Peyer's patch (tissue), 4 donors: ENCODE measurements at regions not wholly inside any gene's neighbourhood (a gene's known extent, or its start where the extent isn't known, plus 50 kb on each side); places are given as distances from the start of the nearest gene placed in this dataset.

Experiments used
- DNase-seq, 3 donors: peaks; one replicate each; pipeline ENCODE4 v3.0.0-alpha.2; 2017 to 2019
- H3K27ac ChIP-seq, 4 donors: fragments of 200-600 bp; sonication (generic); one replicate each; pipeline ENCODE4 v1.5.1; 2016 to 2019
- H3K27me3 ChIP-seq, 2 donors: fragments of 200-600 bp; sonication (generic); one replicate each; pipeline ENCODE4 v1.5.1; 2019
- H3K36me3 ChIP-seq, 3 donors: fragments of 200-600 bp; sonication (generic); one replicate each; pipeline ENCODE4 v1.5.1; 2016 to 2019
- H3K4me1 ChIP-seq, 4 donors: fragments of 200-600 bp; sonication (generic); one replicate each; pipeline ENCODE4 v1.5.1; 2016 to 2019
- H3K4me3 ChIP-seq, 4 donors: fragments of 200-600 bp; sonication (generic); 1 replicate in 3 of 4; 2 replicates in 1 of 4; pipeline ENCODE4 v1.5.1; 2016 to 2019; ENCODE audit warnings: mild to moderate bottlenecking in 1 of 4
- H3K9me3 ChIP-seq, 4 donors: fragments of 200-600 bp; sonication (generic); one replicate each; pipeline ENCODE4 v1.5.1; 2016 to 2019; ENCODE audit warnings: mild to moderate bottlenecking in 1 of 4
- POLR2A ChIP-seq, 2 donors: fragments of 450-650 bp; IDR thresholded peaks; one replicate each; pipeline ENCODE4 v1.5.1; 2017; ENCODE audit warnings: antibody characterized with exemption in 2 of 2, mild to moderate bottlenecking in 2 of 2, moderate library complexity in 2 of 2
- TF ChIP-seq, protein P1 (sequence below), 6 experiments: fragments of 450-650 bp in 4 of 6; fragments of 200-600 bp in 2 of 6; sonication (generic) in 1 of 6; IDR thresholded peaks; one replicate each; pipeline ENCODE4 v1.5.1; 2017 to 2019; ENCODE audit warnings: antibody characterized with exemption in 6 of 6, mild to moderate bottlenecking in 3 of 6, moderate library complexity in 1 of 6

DNA sequence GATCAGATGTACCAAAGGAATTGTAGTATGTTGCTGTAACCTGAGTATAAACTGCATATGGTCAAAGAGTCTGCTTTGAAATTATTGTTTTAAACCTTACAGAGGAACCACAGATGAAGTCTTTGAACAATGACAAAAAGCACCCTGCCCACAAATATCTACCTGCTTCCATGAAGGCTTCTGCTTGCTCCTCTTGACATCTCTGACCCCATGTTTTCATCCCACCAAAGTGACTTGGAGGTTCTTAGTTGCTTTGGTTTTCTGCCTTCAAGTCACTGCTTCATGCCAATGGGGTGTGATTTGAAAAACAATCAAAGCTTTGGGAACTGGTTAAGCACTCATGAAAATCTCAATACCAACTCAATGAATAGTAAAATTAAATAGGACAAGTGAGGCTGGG is 194.6 kb upstream of the ACTBL2 start:
- H3K27ac ChIP-seq, result no peak overlapping the region
- no peak overlapping the region for H3K4me3 ChIP-seq

DNA sequence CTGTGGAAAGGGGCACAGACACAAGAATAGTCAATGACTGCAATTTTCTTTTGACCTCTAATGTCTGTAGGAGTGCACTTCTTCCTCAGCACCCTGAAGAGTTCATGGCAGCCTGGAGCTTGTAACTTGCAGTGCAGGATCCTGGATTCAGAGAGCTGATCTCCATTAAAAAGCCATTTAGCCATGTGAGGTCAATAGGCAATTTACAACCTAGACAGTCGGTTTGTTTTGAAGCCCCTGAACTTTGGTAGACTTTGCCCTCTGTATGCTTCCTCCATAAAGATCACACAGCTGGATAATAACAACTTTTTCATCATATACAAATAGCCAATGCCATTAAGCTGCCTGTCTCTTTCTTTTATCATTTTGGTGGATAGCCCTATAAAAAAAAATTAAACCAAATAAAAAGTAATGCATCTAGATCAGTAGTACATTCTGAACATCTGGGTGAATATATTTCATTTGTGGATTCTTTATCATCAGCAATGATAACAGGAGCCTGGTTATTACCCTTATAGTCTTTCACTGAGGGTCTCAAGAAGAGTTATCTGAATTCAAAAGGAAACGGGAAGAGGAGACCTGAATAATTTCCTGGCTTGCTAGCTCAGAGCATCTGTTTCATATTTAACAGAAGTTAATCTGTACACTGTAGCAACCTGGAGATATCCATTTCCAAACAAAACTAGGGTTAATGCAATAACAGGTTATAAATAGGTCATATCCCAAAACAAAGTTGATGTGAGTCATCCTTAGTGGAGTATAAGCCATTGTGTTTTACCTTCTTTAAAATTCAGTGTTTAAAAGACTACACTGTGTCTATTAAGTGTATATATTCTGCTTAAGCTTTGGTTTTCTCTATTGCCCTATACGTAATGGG is 193.8 kb upstream of the ACTBL2 start:
- no peak for TF ChIP-seq POLR2A (IDR thresholded peaks at IDR 0.05)
- TF ChIP-seq, protein P1, sequence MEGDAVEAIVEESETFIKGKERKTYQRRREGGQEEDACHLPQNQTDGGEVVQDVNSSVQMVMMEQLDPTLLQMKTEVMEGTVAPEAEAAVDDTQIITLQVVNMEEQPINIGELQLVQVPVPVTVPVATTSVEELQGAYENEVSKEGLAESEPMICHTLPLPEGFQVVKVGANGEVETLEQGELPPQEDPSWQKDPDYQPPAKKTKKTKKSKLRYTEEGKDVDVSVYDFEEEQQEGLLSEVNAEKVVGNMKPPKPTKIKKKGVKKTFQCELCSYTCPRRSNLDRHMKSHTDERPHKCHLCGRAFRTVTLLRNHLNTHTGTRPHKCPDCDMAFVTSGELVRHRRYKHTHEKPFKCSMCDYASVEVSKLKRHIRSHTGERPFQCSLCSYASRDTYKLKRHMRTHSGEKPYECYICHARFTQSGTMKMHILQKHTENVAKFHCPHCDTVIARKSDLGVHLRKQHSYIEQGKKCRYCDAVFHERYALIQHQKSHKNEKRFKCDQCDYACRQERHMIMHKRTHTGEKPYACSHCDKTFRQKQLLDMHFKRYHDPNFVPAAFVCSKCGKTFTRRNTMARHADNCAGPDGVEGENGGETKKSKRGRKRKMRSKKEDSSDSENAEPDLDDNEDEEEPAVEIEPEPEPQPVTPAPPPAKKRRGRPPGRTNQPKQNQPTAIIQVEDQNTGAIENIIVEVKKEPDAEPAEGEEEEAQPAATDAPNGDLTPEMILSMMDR (IDR thresholded peaks at IDR 0.05), result no peak
- H3K27me3 ChIP-seq, result no peaks in the 10 kb centered on the region
- no peaks in the 10 kb centered on the region for H3K36me3 ChIP-seq
- H3K4me3 ChIP-seq, result no peak overlapping the region
- no peak for DNase-seq
- no peak overlapping the region for H3K27ac ChIP-seq
- no peaks in the 10 kb centered on the region for H3K9me3 ChIP-seq
- no peaks in the 10 kb centered on the region for H3K4me1 ChIP-seq

More for the DNA sequence above, 194.6 kb upstream of the ACTBL2 start:
- Histone ChIP-seq H3K4me1 (no peaks in the 10 kb centered on the region), H3K9me3 (no peaks in the 10 kb centered on the region), H3K27me3 (no peaks in the 10 kb centered on the region), H3K36me3 (no peaks in the 10 kb centered on the region)
- no peak for DNase-seq
- TF ChIP-seq, protein P1 (IDR thresholded peaks at IDR 0.05), result no peak
- TF ChIP-seq POLR2A (IDR thresholded peaks at IDR 0.05), result no peak

GRCh38 chr5:57675236-57675635 is 192.6 kb upstream of the ACTBL2 start:
- no peak for DNase-seq
- no peaks in the 10 kb centered on the region for H3K9me3 ChIP-seq
- no peak overlapping the region for H3K4me3 ChIP-seq
- no peaks in the 10 kb centered on the region for H3K36me3 ChIP-seq
- no peak overlapping the region for H3K27ac ChIP-seq
- TF ChIP-seq POLR2A (IDR thresholded peaks at IDR 0.05), result no peak
- TF ChIP-seq, protein P1 (IDR thresholded peaks at IDR 0.05), result no peak
- no peaks in the 10 kb centered on the region for H3K27me3 ChIP-seq
- H3K4me1 ChIP-seq, result no peaks in the 10 kb centered on the region

DNA sequence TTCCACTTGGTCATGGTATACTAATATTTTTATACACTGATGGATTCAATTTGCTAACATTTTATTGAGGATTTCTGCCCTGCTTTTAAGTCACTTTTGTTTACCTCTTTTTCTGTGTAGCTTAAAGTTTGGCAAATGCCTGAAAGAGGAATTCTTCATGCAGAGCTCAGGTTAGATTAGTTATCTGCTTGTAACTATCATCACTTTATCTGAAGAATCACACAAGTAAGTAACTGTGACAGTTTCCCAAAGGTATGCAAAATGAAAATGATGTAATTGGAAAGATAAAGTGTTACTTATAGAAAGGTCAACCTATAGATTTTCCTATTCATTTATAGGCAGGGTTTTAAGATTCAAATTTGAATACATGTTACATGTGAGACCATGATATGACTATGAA is 188.8 kb upstream of the ACTBL2 start:
- Histone ChIP-seq H3K27ac (no peak overlapping the region), H3K4me1 (no peaks in the 10 kb centered on the region), H3K4me3 (no peak overlapping the region), H3K27me3 (no peaks in the 10 kb centered on the region), H3K9me3 (no peaks in the 10 kb centered on the region), H3K36me3 (no peaks in the 10 kb centered on the region)
- no peak for DNase-seq
- TF ChIP-seq POLR2A (IDR thresholded peaks at IDR 0.05), result no peak
- TF ChIP-seq, protein P1 (IDR thresholded peaks at IDR 0.05), result no peak

- no peaks in the 10 kb centered on the region for H3K36me3 ChIP-seq
- no peak overlapping the region for H3K27ac ChIP-seq
- H3K4me1 ChIP-seq, result no peaks in the 10 kb centered on the region
- no peaks in the 10 kb centered on the region for H3K27me3 ChIP-seq
- no peaks in the 10 kb centered on the region for H3K9me3 ChIP-seq
- no peak overlapping the region for H3K4me3 ChIP-seq
- no peak for TF ChIP-seq POLR2A (IDR thresholded peaks at IDR 0.05)
- TF ChIP-seq, protein P1 (IDR thresholded peaks at IDR 0.05), result no peak
- DNase-seq, result no peak
Observed at GRCh38 chr5:57666582-57666981, 184.0 kb upstream of the ACTBL2 start.
